ENCODE measurements at regions not wholly inside any gene's neighbourhood (a gene's known extent, or its start where the extent isn't known, plus 50 kb on each side); places are given as distances from the start of the nearest gene placed in this dataset.
A peak's percentile ranks its signal among the peaks of the same experiment; 100 is the strongest.
"Not testable (repeated sequence)": the region's sequence is repeated elsewhere in the genome, so short reads cannot be mapped to it uniquely, and the experiment has no call there.

GRCh38 chr7:81301815-81302214, 383.0 kb upstream of the SEMA3C start:
- 74% methylated on average over 2 of the region's 2 CpGs for WGBS
- DNase-seq, result peak in 1 of 3 donors; percentile 7
- Histone ChIP-seq H3K27ac (ENCODE audit: low read length) (no peak overlapping the region), H3K4me1 (ENCODE audit: control insufficient read depth, insufficient read depth, low read length) (no peaks in the 10 kb centered on the region), H3K27me3 (ENCODE audit: control insufficient read depth, insufficient read depth) (no peaks in the 10 kb centered on the region), H3K9me3 (ENCODE audit: control insufficient read depth, low read length) (no peaks in the 10 kb centered on the region), H3K4me3 (ENCODE audit: low read length) (no peak overlapping the region)
- ATAC-seq, result no peak
- intact Hi-C loops (cut with DNase I), result no loop called here

- 86% methylated on average over 3 of the region's 3 CpGs for WGBS
- DNase-seq, result no peak
- Histone ChIP-seq H3K27ac (ENCODE audit: low read length) (no peak overlapping the region), H3K4me3 (ENCODE audit: low read length) (no peak overlapping the region), H3K9me3 (ENCODE audit: control insufficient read depth, low read length) (no peaks in the 10 kb centered on the region), H3K27me3 (ENCODE audit: control insufficient read depth, insufficient read depth) (no peaks in the 10 kb centered on the region), H3K4me1 (ENCODE audit: control insufficient read depth, insufficient read depth, low read length) (no peaks in the 10 kb centered on the region)
- no peak for ATAC-seq
- intact Hi-C loops (cut with DNase I), result no loop called here
Observed at GRCh38 chr7:81300753-81301152, 381.9 kb upstream of the SEMA3C start.

- H3K27me3 ChIP-seq (ENCODE audit: control insufficient read depth, insufficient read depth), result no peaks in the 10 kb centered on the region
- ATAC-seq, result no peak
- intact Hi-C loops (cut with DNase I), result no loop called here
- H3K9me3 ChIP-seq (ENCODE audit: control insufficient read depth, low read length), result no peaks in the 10 kb centered on the region
- WGBS, result 62% methylated on average over 3 of the region's 3 CpGs
- no peaks in the 10 kb centered on the region for H3K4me1 ChIP-seq (ENCODE audit: control insufficient read depth, insufficient read depth, low read length)
- no peak overlapping the region for H3K27ac ChIP-seq (ENCODE audit: low read length)
- H3K4me3 ChIP-seq (ENCODE audit: low read length), result no peak overlapping the region
- no peak for DNase-seq
Observed at GRCh38 chr7:81299711-81300110, 380.9 kb upstream of the SEMA3C start.

- DNase-seq (no peak), ATAC-seq (peak; percentile 61 to 67)
- H3K9me3 ChIP-seq (ENCODE audit: control insufficient read depth, low read length), result no peaks in the 10 kb centered on the region
- H3K4me1 ChIP-seq (ENCODE audit: control insufficient read depth, insufficient read depth, low read length), result no peaks in the 10 kb centered on the region
- 24% methylated on average over 5 of the region's 5 CpGs for WGBS
- intact Hi-C loops (cut with DNase I), result no loop called here
- no peak overlapping the region for H3K27ac ChIP-seq (ENCODE audit: low read length)
- no peaks in the 10 kb centered on the region for H3K27me3 ChIP-seq (ENCODE audit: control insufficient read depth, insufficient read depth)
- no peak overlapping the region for H3K4me3 ChIP-seq (ENCODE audit: low read length)
Observed at GRCh38 chr7:81298951-81299666, 380.3 kb upstream of the SEMA3C start.

GRCh38 chr7:81297317-81297716, 378.5 kb upstream of the SEMA3C start:
- 61% methylated on average over 2 of the region's 2 CpGs for WGBS
- DNase-seq (no peak), ATAC-seq (no peak)
- intact Hi-C loops (cut with DNase I), result no loop called here
- Histone ChIP-seq H3K9me3 (ENCODE audit: control insufficient read depth, low read length) (no peaks in the 10 kb centered on the region), H3K27ac (ENCODE audit: low read length) (no peak overlapping the region), H3K27me3 (ENCODE audit: control insufficient read depth, insufficient read depth) (no peaks in the 10 kb centered on the region), H3K4me1 (ENCODE audit: control insufficient read depth, insufficient read depth, low read length) (no peaks in the 10 kb centered on the region), H3K4me3 (ENCODE audit: low read length) (no peak overlapping the region)

- no peak for ATAC-seq
- intact Hi-C loops (cut with DNase I), result no loop called here
- no peak for DNase-seq
- Histone ChIP-seq H3K27me3 (ENCODE audit: control insufficient read depth, insufficient read depth) (no peaks in the 10 kb centered on the region), H3K4me3 (ENCODE audit: low read length) (no peak overlapping the region), H3K9me3 (ENCODE audit: control insufficient read depth, low read length) (no peaks in the 10 kb centered on the region), H3K4me1 (ENCODE audit: control insufficient read depth, insufficient read depth, low read length) (no peaks in the 10 kb centered on the region), H3K27ac (ENCODE audit: low read length) (no peak overlapping the region)
- 77% methylated on average over 2 of the region's 2 CpGs for WGBS
Observed at GRCh38 chr7:81296726-81297125, 377.9 kb upstream of the SEMA3C start.

- Histone ChIP-seq H3K27ac (ENCODE audit: low read length) (no peak overlapping the region), H3K9me3 (ENCODE audit: control insufficient read depth, low read length) (no peaks in the 10 kb centered on the region), H3K27me3 (ENCODE audit: control insufficient read depth, insufficient read depth) (no peaks in the 10 kb centered on the region), H3K4me3 (ENCODE audit: low read length) (no peak overlapping the region), H3K4me1 (ENCODE audit: control insufficient read depth, insufficient read depth, low read length) (no peaks in the 10 kb centered on the region)
- WGBS, result 91% methylated on average over 12 of the region's 12 CpGs
- intact Hi-C loops (cut with DNase I), result no loop called here
- ATAC-seq (no peak), DNase-seq (no peak)
Observed at GRCh38 chr7:81294897-81295515, 376.2 kb upstream of the SEMA3C start.

GRCh38 chr7:81293806-81294205, 375.0 kb upstream of the SEMA3C start:
- H3K4me1 ChIP-seq (ENCODE audit: control insufficient read depth, insufficient read depth, low read length), result no peaks in the 10 kb centered on the region
- peak in 1 of 2 donors; percentile 31 for ATAC-seq

GRCh38 chr7:81286754-81287153, 367.9 kb upstream of the SEMA3C start:
- H3K4me3 ChIP-seq (ENCODE audit: low read length); DNase-seq; H3K4me1 ChIP-seq (ENCODE audit: control insufficient read depth, insufficient read depth, low read length); ATAC-seq; intact Hi-C loops (cut with DNase I); H3K9me3 ChIP-seq (ENCODE audit: control insufficient read depth, low read length); H3K27me3 ChIP-seq (ENCODE audit: control insufficient read depth, insufficient read depth); H3K27ac ChIP-seq (ENCODE audit: low read length): not testable (repeated sequence)
- WGBS, result 85% methylated on average over 4 of the region's 4 CpGs

More at GRCh38 chr7:81293806-81294205, 375.0 kb upstream of the SEMA3C start:
- DNase-seq, result no peak
- Histone ChIP-seq H3K27me3 (ENCODE audit: control insufficient read depth, insufficient read depth) (no peaks in the 10 kb centered on the region), H3K9me3 (ENCODE audit: control insufficient read depth, low read length) (no peaks in the 10 kb centered on the region), H3K27ac (ENCODE audit: low read length) (no peak overlapping the region), H3K4me3 (ENCODE audit: low read length) (no peak overlapping the region)
- intact Hi-C loops (cut with DNase I), result no loop called here
- WGBS, result 85% methylated on average over 1 of the region's 1 CpG

- no peak for DNase-seq
- WGBS, result 90% methylated on average over 4 of the region's 4 CpGs
- Histone ChIP-seq H3K27ac (ENCODE audit: low read length) (no peak overlapping the region), H3K9me3 (ENCODE audit: control insufficient read depth, low read length) (no peaks in the 10 kb centered on the region), H3K4me3 (ENCODE audit: low read length) (no peak overlapping the region), H3K4me1 (ENCODE audit: control insufficient read depth, insufficient read depth, low read length) (no peaks in the 10 kb centered on the region), H3K27me3 (ENCODE audit: control insufficient read depth, insufficient read depth) (no peaks in the 10 kb centered on the region)
- intact Hi-C loops (cut with DNase I), result no loop called here
- ATAC-seq, result no peak
Observed at GRCh38 chr7:81285142-81285871, 366.5 kb upstream of the SEMA3C start.

- Histone ChIP-seq H3K4me3 (ENCODE audit: low read length) (no peak overlapping the region), H3K9me3 (ENCODE audit: control insufficient read depth, low read length) (no peaks in the 10 kb centered on the region), H3K4me1 (ENCODE audit: control insufficient read depth, insufficient read depth, low read length) (no peaks in the 10 kb centered on the region), H3K27ac (ENCODE audit: low read length) (no peak overlapping the region), H3K27me3 (ENCODE audit: control insufficient read depth, insufficient read depth) (no peaks in the 10 kb centered on the region)
- ATAC-seq, result no peak
- 85% methylated on average over 1 of the region's 1 CpG for WGBS
- intact Hi-C loops (cut with DNase I), result loop anchor here in 1 of 4 donors (5.0 kb wide), 1 partner anchor 182 kb away; no protein-coding TSS in a partner anchor
- DNase-seq, result no peak
Observed at GRCh38 chr7:81284576-81284975, 365.7 kb upstream of the SEMA3C start.

Measured in right cardiac atrium (tissue), 5 donors.